NCI-H345 (cell line): ENCODE measurements at regions not wholly inside any gene's neighbourhood (a gene's known extent, or its start where the extent isn't known, plus 50 kb on each side); places are given as distances from the start of the nearest gene placed in this dataset.
"Not testable (repeated sequence)": the region's sequence is repeated elsewhere in the genome, so short reads cannot be mapped to it uniquely, and the experiment has no call there.

Experiments
- DNase-seq: peaks from one replicate; lab custom pipeline; 2025; lab: John Stamatoyannopoulos, UW

DNA sequence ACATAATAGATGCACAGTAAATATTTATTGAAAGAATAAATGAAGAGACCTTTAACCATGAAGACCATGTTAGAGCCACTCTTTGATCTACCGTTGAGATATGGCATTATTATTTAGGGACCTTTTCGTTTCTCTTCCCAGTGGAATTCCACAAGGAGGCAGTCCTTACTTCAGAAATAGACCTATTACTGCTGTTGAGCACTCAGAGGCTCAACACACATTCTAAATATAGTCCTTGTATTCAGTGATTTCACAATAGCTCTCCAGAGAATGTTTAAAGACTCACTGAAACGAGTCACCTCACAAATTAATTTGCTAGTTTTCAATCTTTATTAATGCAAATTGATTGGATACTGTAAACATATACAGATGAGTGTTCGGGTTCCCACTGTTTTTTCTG, 603.8 kb downstream of the CDH8 start:
- DNase-seq = no peak

DNA sequence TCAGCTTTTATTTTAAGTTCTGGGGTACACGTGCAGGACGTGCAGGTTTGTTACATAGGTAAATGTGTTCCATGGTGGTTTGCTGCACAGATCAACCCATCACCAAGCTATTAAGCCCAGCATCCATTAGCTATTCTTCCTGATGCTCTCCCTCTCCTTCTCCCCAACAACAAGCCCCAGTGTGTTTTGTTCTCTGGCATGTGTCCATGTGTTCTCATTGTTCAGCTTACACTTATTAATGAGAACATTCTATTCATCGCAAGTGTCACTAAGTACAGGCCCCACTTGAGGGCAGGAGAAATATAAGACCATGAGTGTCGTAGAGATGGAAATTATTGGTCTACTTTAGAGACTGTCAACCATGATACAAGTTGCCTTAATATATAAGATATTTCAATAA, 615.1 kb downstream of the CDH8 start:
- DNase-seq = no peak

GRCh38 chr16:61419791-61420190, 616.4 kb downstream of the CDH8 start:
- DNase-seq = no peak

GRCh38 chr16:61418802-61419201, 617.4 kb downstream of the CDH8 start:
- DNase-seq = not testable (repeated sequence)

- no peak for DNase-seq
These were observed 621.1 kb downstream of the CDH8 start for GRCh38 chr16:61415126-61415525.

GRCh38 chr16:61413021-61413420, 623.2 kb downstream of the CDH8 start:
- no peak for DNase-seq

- no peak for DNase-seq
These were observed 623.7 kb downstream of the CDH8 start for GRCh38 chr16:61412562-61412961.

DNA sequence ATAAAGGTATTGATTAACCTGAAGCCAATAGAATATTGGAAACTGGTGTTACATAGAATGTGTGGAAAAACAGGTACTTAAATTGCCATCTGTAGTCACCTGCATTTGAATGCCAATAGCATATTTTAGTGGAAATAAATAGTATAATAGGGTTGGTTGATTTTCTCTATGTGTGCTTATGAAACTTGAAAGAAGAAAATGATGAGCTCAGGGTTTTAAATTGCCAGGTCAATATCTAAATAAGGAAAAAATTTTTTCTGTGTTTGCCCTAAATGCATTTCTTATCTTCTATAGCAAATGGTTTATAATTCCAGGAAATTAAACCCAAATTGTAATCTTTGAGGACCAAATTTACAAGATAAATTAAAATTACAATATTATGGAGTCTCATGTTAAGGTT, 626.6 kb downstream of the CDH8 start:
- DNase-seq = no peak

- DNase-seq = no peak
These were observed 632.9 kb downstream of the CDH8 start for GRCh38 chr16:61403386-61403785.

GRCh38 chr16:61391896-61392295, 644.3 kb downstream of the CDH8 start:
- no peak for DNase-seq

DNA sequence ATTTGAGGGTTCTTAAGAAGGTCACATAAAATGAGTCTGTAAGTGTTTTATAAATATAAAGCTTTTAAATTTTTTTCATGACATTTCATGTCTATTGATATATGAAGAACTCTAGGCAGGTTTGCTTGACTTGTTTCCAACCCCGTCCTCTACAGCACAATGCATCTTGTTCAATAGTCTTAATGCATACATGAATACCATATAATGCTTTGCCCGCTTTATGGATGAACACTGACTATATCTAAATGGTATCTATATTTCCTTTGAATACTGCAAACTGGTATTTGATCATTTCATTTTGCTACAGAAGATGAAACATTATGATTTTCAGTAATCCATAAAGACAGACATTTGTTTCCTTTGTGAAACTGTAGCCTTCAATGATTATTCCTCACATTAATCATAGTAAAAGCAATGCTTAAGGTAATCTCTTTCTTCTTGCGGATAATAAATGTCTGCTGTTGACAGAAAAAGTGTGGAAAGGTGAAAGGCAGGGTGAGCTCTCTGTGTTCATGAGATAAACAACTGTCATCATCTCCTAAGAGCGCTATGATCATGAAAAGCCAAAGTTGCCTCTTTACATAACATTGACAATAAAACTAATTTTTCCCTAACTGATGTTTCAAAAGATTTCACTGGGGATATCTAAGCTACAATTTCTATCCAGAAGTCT, 645.1 kb downstream of the CDH8 start:
- DNase-seq = no peak

DNA sequence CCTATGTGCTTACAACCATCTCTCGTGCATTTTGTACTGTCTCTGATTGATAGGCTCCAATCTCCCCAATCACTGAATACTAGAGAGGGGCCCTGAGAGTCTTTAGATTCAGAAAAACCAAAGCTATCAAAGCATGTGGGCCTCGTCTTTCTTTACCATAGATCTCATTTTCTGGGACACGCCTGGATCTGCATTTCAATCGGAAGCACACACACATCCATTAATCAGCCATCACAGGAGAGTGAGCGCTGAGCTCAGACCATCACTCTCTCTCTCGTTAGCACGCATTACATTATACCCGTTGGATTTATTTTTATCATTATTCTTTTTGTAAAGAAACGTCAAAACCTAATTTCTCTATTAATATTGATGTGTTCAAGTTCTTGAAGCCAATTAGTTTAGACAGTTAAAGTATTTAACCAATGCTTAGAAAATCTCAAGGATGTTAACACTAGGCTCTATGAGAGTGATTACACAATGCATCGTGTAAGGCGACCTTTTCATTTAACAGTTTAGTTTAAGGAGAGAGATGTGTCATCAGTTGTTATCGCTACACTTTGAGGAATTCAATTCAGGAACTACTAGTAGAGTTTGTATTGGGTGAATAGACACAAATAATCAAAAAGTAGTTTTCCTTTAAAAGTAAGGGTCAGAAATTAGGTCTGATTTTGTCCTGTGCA, 650.7 kb downstream of the CDH8 start:
- DNase-seq = no peak

GRCh38 chr16:61382435-61382834, 653.8 kb downstream of the CDH8 start:
- no peak for DNase-seq

DNA sequence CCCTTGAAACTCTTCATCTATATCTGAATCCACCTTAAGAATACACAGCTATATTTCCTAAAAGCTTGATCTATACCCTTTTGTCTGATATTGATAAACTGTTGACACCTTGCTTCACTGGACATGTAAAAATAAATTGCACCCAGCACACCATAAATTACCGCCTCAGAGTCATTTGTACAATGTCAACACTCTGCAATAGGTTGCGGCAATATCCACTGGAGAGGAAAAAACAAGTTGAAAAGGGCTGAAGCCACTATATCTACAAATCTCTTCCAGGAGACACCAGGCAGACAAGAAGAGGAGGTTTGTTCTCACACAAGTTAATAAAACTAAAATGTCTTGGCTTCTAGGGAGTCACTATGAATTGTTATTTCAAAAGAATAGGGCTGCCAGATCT, 656.9 kb downstream of the CDH8 start:
- no peak for DNase-seq

GRCh38 chr16:61374071-61374470, 662.2 kb downstream of the CDH8 start:
- no peak for DNase-seq

- DNase-seq = no peak
These were observed 664.4 kb downstream of the CDH8 start for GRCh38 chr16:61371881-61372280.

DNA sequence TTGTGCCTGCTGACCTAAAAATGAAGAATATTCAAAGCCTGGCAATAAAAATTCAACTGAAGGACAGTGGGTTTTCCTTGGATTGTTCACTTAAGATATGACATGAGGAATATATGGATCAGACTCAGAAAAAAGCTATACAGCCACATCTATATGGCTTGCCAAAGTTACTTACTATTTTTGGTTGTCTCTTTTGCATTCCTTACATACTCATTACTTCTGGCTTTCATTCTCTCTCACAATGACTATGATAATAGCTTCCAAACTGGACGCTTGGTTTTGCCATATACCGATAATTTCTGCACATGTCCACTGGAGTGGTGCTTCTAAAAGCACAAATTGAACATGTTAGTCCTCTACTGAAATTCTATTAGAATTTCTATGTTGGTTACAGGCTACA, 664.9 kb downstream of the CDH8 start:
- no peak for DNase-seq

GRCh38 chr16:61370564-61370963, 665.7 kb downstream of the CDH8 start:
- DNase-seq = no peak

DNA sequence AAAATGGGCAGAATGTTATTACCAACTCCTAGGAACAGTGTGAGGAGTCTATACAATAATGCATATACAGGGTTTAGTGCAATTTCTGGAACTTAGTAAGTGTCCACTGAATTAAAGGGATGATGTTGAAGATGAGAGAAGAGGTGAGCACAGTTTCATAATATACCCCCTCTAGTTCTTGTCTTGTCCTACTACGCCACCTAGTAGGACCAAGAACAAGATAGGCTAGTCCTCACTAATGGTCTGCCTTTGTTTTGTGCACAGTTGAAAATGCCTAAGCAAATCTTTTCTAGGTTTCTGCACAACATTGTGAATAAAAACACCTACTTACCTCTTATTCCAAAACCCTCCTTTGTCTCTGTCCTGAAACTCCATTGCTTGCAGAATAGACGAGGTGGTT, 670.2 kb downstream of the CDH8 start:
- DNase-seq = no peak

DNA sequence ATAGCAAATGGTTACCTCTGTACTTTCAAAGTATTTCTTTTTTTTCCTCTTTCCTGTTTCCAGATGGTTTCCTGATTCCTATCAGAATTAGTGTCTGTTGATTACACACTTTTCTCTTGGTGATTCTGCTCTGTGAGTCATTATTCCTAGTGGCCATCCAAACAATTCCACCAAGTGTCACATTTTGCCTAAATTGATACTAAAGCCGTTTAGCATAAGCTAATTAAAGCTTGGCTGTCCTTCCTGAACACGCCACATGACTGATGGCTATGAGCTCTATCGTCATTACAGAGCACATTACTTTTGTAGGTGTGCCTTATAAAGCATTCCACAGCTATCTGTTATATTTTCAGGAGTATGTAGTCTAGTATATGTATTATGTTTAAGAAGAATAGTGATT, 671.2 kb downstream of the CDH8 start:
- no peak for DNase-seq

- DNase-seq = no peak
These were observed 673.7 kb downstream of the CDH8 start for GRCh38 chr16:61362585-61362984.

- DNase-seq = no peak
These were observed 691.4 kb downstream of the CDH8 start for GRCh38 chr16:61344791-61345190.

DNA sequence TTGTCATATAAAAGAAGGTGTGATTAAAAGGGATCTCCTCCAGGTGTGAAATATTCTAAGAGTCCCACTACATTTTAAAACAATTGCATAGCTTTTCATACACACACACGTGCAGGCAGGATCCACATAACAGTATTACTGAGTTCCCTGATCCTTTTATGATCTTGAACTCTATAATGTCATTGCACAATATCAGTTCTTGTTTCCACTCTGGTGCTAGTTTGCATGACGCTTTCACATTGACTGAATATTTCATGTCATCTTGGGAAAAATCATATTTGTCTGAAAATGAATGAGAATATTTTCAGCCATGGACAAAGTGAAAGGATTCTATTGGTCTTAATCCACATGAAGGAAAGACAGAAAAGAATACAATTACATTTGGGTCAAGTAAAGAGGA, 703.8 kb downstream of the CDH8 start:
- no peak for DNase-seq

- DNase-seq = no peak
These were observed 712.2 kb downstream of the CDH8 start for GRCh38 chr16:61324044-61324443.
